IPS-18a (cell line): ENCODE measurements at regions not wholly inside any gene's neighbourhood (a gene's known extent, or its start where the extent isn't known, plus 50 kb on each side); places are given as distances from the start of the nearest gene placed in this dataset.
"Not testable (repeated sequence)": the region's sequence is repeated elsewhere in the genome, so short reads cannot be mapped to it uniquely, and the experiment has no call there.

Experiments used
- H3K27ac ChIP-seq: one replicate; pipeline ENCODE4 v1.5.1; 2013; ENCODE audit warnings: low read length
- H3K27me3 ChIP-seq: one replicate; pipeline ENCODE4 v1.6.1; 2013; ENCODE audit warnings: mild to moderate bottlenecking, low read length; ENCODE audit not compliant: control insufficient read depth, insufficient read depth
- H3K36me3 ChIP-seq: one replicate; pipeline ENCODE4 v1.6.1; 2013; ENCODE audit warnings: low read depth, low read length; ENCODE audit not compliant: control insufficient read depth
- H3K4me1 ChIP-seq: one replicate; pipeline ENCODE4 v1.6.1; 2013; ENCODE audit warnings: low read depth, low read length; ENCODE audit not compliant: control insufficient read depth
- H3K4me3 ChIP-seq: one replicate; pipeline ENCODE4 v1.5.1; 2013; ENCODE audit warnings: low read length
- H3K9ac ChIP-seq: one replicate; pipeline ENCODE4 v1.6.1; 2013; ENCODE audit warnings: mild to moderate bottlenecking, low read length, moderate library complexity
- H3K9me3 ChIP-seq: one replicate; pipeline ENCODE4 v1.6.1; 2013; ENCODE audit warnings: low read depth, low read length; ENCODE audit not compliant: control insufficient read depth

DNA sequence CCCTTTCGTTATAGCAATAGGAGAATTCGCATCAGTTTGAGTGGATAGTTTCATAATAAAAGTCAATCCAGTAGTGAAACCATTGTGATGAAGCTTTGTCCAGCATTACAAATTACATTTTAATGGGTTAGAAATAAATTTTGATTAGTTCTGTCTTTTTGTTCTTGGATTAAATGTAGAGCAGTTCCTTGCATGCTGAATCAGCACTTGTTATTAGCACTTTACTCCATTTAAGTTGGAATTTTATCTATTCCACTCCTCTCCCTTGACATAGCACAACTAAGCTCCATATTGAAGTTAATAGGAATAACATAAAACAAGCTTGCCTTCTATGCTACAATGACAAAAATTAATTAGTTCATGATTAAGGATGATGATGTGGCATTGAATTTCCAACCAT, 624.1 kb downstream of the CCDC85A start:
- Histone ChIP-seq H3K27ac (no peak overlapping the region), H3K4me1 (no peaks in the 10 kb centered on the region), H3K4me3 (no peak overlapping the region), H3K9me3 (no peaks in the 10 kb centered on the region), H3K27me3 (no peaks in the 10 kb centered on the region), H3K36me3 (no peaks in the 10 kb centered on the region), H3K9ac (no peak overlapping the region)

DNA sequence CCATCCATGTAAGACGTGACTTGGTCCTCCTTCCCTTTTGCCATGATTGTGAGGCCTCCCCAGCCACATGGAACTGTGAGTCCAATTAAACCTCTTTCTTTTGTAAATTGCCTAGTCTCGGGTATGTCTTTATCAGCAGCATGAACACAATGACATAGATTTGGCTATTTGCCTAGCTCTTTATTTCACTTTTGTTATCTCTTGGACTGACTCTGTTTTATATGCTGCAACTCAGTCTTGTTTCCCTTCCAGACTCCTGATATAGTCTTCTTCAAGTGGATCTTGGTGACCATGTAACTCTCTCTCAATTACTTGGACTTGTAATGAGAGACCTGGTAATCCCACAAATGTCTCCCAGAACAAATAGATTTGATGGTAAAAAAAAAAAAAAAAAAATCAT, 627.6 kb downstream of the CCDC85A start:
- H3K27me3 ChIP-seq: no peaks in the 10 kb centered on the region
- no peaks in the 10 kb centered on the region for H3K9me3 ChIP-seq
- no peak overlapping the region for H3K9ac ChIP-seq
- H3K27ac ChIP-seq: no peak overlapping the region
- H3K4me3 ChIP-seq: no peak overlapping the region
- no peaks in the 10 kb centered on the region for H3K4me1 ChIP-seq
- no peaks in the 10 kb centered on the region for H3K36me3 ChIP-seq

DNA sequence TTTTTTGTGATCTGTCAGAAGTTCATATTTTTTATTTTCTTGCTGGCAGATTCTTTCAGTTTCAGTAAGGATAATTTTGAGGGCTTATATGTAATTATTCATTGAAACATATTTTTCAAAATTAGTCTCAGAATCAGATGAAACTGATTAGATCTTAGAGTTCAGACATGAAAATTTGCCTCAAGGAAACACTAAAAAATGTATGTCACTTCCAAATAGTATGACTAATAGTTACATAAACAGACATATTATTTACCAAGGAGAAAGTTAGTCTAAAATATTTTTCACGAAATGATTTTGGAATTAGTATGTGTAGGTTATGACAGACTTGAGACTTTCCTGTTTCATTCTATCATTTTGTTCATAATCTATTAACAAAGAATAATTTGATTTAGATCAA, 628.6 kb downstream of the CCDC85A start:
- Histone ChIP-seq H3K4me1 (no peaks in the 10 kb centered on the region), H3K27me3 (no peaks in the 10 kb centered on the region), H3K9ac (no peak overlapping the region), H3K27ac (no peak overlapping the region), H3K4me3 (no peak overlapping the region), H3K9me3 (no peaks in the 10 kb centered on the region), H3K36me3 (no peaks in the 10 kb centered on the region)

DNA sequence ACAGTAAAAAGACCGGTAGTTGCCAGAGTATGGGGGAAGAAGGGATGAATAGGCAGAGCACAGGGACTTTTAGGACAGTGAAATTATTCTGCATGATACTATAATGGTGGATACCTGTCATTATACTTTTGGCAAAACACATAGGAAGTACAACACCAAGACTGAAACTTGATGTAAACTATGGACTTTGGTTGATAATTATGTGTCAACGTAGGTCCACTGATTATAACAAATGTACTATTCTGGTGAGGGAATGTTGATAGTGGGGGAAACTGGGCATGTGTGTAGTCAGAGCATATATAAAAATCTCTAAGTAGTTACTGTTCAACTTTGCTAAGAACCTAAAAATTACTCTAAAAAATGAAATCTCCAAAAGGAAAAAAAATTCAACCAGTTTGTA, 629.7 kb downstream of the CCDC85A start:
- no peak overlapping the region for H3K4me3 ChIP-seq
- no peaks in the 10 kb centered on the region for H3K4me1 ChIP-seq
- H3K9me3 ChIP-seq: no peaks in the 10 kb centered on the region
- H3K27me3 ChIP-seq: no peaks in the 10 kb centered on the region
- H3K36me3 ChIP-seq: no peaks in the 10 kb centered on the region
- no peak overlapping the region for H3K27ac ChIP-seq
- H3K9ac ChIP-seq: no peak overlapping the region

DNA sequence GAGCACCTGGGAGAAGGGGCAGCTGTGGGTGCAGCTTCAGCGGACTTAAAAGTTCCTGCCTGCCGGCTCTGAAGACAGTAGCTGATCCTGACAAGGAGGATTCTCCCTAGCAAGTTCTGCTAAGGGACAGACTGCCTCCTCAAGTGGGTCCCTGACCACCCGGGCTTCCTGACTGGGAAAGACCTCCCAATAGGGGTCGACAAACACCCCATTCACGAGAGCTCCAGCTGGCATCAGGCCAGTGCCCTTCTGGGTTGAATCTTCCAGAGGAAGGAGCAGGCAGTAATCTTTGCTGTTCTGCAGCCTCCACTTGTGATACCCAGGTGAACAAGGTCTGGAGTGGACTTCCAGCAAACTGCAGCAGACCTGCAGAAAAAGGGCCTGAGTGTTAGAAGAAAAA, 632.9 kb downstream of the CCDC85A start:
- no peaks in the 10 kb centered on the region for H3K9me3 ChIP-seq
- no peaks in the 10 kb centered on the region for H3K36me3 ChIP-seq
- no peak overlapping the region for H3K9ac ChIP-seq
- no peaks in the 10 kb centered on the region for H3K27me3 ChIP-seq
- H3K27ac ChIP-seq: no peak overlapping the region
- no peaks in the 10 kb centered on the region for H3K4me1 ChIP-seq
- H3K4me3 ChIP-seq: no peak overlapping the region

DNA sequence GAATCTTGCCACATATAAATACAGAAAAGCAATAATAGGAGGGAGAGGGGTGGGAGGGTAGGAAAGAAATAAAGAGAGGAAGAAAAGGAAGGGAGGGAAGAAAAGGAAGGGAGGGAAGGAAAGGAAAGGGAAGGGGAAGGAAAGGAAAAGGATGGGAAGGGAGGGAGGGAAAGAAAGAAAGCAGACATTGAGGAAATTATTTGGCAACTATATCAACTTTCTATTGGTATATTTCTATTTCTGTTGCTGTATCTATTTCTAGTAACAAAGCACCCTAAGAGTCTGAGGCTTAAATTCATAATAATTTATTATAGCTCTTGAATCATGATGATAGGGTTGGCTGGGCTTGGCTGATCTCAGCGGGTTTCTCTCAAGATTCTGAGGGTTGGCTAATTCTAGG, 648.0 kb downstream of the CCDC85A start:
- Histone ChIP-seq H3K27ac (no peak overlapping the region), H3K36me3 (no peaks in the 10 kb centered on the region), H3K27me3 (no peaks in the 10 kb centered on the region), H3K9ac (no peak overlapping the region), H3K9me3 (no peaks in the 10 kb centered on the region), H3K4me1 (no peaks in the 10 kb centered on the region), H3K4me3 (no peak overlapping the region)

DNA sequence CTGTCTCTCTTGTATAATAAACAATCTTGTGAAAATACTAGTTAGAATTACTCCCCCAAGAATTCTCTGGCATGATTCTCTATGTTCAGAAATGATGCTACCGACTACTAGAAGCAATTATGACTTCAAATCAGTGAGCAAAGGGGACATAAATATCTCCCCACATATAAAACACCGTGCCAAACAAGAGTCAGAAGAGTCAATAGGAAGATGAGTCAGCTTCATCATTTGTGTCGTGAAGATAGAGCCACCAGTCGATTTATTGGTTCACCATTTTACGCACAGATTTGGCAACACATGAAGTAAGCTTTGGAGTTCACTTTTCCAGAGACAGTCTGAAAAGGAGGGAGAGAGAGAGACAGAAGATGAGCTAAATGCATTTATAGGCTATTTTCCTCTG, 650.9 kb downstream of the CCDC85A start:
- H3K4me1 ChIP-seq: no peaks in the 10 kb centered on the region
- H3K9me3 ChIP-seq: peaks cover 3% of the 10 kb centered on the region
- no peak overlapping the region for H3K9ac ChIP-seq
- no peaks in the 10 kb centered on the region for H3K36me3 ChIP-seq
- H3K4me3 ChIP-seq: no peak overlapping the region
- no peaks in the 10 kb centered on the region for H3K27me3 ChIP-seq
- no peak overlapping the region for H3K27ac ChIP-seq

DNA sequence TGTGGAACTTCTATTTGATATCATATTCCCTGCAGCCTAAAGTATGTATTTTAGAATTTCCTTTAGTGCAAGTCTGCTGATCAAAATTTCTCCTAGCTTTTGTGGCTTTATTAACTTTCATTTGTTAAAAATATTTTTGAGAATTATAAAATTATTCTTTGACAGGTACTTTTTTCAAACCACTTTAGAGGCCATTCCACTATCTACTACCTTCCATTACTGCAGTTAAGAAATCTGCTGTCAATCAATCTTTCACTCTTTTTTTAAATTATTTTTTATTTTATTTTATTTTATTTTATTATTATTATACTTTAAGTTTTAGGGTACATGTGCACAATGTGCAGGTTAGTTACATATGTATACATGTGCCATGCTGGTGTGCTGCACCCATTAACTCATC, 656.2 kb downstream of the CCDC85A start:
- H3K36me3 ChIP-seq, H3K27me3 ChIP-seq, H3K9ac ChIP-seq, H3K9me3 ChIP-seq, H3K4me1 ChIP-seq, H3K27ac ChIP-seq, H3K4me3 ChIP-seq: not testable (repeated sequence)

DNA sequence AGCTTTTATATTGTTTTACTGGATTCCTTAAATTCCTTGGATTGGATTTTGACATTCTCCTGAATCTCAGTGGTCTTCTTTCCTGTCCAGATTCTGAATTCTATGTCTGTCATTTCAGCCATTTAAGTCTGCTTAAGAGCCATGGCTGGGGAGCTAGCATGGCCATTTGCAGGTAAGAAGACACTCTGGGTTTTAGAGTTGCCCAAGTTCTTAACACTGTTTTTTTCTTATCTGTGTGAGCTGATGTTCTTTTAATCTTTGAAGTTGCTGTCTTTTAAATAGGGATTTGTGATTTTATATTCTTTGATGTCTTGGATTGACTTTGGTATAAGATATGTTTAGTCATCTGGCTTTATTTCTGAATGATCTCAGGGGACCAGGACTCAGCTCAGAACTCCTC, 677.2 kb downstream of the CCDC85A start:
- H3K27ac ChIP-seq: no peak overlapping the region
- H3K36me3 ChIP-seq: no peaks in the 10 kb centered on the region
- H3K9ac ChIP-seq: no peak overlapping the region
- H3K9me3 ChIP-seq: no peaks in the 10 kb centered on the region
- no peaks in the 10 kb centered on the region for H3K27me3 ChIP-seq
- H3K4me1 ChIP-seq: no peaks in the 10 kb centered on the region
- no peak overlapping the region for H3K4me3 ChIP-seq

DNA sequence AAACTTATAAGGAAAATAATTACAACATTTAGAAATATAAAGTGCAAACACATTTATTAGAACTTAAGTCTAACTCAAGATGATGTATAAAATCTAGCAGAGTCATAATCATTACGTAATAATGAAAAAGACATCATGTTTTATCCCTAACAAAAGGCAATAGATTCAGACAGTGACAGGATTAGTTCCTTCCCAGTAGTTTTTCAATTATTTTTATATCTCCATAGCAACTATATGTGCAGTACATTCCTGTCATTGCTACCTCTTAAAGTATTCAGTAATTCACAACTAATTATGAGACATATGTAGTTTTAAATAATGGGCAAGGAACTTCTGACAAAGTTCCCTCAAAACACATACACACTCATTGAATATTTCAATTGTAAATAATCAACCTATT, 687.9 kb downstream of the CCDC85A start:
- no peak overlapping the region for H3K9ac ChIP-seq
- H3K27me3 ChIP-seq: no peaks in the 10 kb centered on the region
- H3K4me1 ChIP-seq: no peaks in the 10 kb centered on the region
- no peaks in the 10 kb centered on the region for H3K36me3 ChIP-seq
- no peak overlapping the region for H3K27ac ChIP-seq
- H3K9me3 ChIP-seq: no peaks in the 10 kb centered on the region
- no peak overlapping the region for H3K4me3 ChIP-seq

DNA sequence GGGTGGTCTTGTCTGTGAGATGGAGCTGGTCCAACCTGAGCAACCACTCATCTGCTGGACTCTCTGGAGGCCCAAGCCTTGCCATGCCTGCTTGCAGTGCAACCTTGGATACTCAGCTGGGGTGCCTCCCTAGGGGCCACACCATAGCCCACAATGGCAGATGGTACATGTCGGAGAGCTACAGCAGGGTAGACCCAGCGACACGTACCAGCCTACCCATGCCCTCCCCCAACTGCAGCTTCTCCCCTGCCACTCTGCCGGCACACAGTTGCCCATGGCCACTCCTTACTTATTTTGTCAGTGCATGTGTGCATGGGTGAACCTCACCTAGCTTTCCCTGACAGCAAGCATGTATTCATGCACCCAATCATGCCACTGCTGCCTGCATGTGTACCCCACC, 690.9 kb downstream of the CCDC85A start:
- H3K9me3 ChIP-seq: no peaks in the 10 kb centered on the region
- H3K36me3 ChIP-seq: no peaks in the 10 kb centered on the region
- H3K4me3 ChIP-seq: no peak overlapping the region
- no peaks in the 10 kb centered on the region for H3K4me1 ChIP-seq
- H3K9ac ChIP-seq: no peak overlapping the region
- no peak overlapping the region for H3K27ac ChIP-seq
- no peaks in the 10 kb centered on the region for H3K27me3 ChIP-seq

DNA sequence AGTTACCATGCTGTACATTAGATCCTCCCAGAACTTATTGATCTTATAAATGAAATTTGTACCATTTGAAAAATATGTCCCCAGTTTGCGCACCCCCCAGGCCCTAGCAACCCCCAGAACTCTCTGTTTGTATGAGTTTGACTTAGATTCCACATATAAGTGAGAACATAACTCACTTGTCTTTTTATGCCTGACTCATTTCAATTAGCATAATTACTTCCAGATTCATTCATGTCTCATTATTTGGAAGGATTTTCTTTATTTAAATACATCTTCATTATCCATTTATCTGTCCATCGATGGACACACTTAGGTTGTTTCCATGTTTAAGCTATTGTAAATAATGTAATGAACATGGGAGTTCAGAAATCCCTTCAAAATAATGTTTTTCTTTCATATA, 705.9 kb downstream of the CCDC85A start:
- Histone ChIP-seq H3K9me3 (no peaks in the 10 kb centered on the region), H3K27me3 (no peaks in the 10 kb centered on the region), H3K4me3 (no peak overlapping the region), H3K36me3 (no peaks in the 10 kb centered on the region), H3K4me1 (no peaks in the 10 kb centered on the region), H3K27ac (no peak overlapping the region), H3K9ac (no peak overlapping the region)

DNA sequence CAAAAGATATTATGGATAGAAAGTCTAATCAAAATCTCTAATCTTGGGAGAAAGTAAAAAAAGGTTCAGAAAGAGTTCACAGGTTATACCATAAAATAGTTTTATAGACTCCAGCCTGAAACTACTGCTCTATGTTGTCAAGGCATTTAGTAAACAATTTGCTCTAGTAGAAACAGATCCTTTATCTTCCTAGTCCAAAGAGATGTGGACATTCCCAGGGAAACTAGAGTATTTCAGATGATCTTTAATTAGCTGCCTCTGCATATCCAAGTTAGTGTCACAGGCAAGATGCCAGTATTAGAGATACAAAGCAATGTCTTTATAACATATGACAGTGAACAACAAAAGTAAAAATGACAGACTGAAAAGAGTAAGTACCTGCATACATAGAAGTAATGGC, 708.6 kb downstream of the CCDC85A start:
- Histone ChIP-seq H3K4me3 (no peak overlapping the region), H3K4me1 (no peaks in the 10 kb centered on the region), H3K9ac (no peak overlapping the region), H3K27me3 (no peaks in the 10 kb centered on the region), H3K36me3 (no peaks in the 10 kb centered on the region), H3K27ac (no peak overlapping the region), H3K9me3 (no peaks in the 10 kb centered on the region)
